H9 (cell line): ENCODE measurements at regions not wholly inside any gene's neighbourhood (a gene's known extent, or its start where the extent isn't known, plus 50 kb on each side); places are given as distances from the start of the nearest gene placed in this dataset.

ENCODE experiments used
- DNase-seq: peaks from one replicate; pipeline ENCODE4 v3.0.0-alpha.2; 2017
- H2AFZ ChIP-seq: one replicate; pipeline ENCODE4 v1.6.1; 2013; ENCODE audit warnings: mild to moderate bottlenecking, low read length, control low read depth, moderate library complexity
- H2AK5ac ChIP-seq: 2 replicates; pipeline ENCODE4 v1.6.1; 2013; ENCODE audit warnings: low read length, control low read depth, mixed read lengths; ENCODE audit not compliant: insufficient read length
- H2BK120ac ChIP-seq: one replicate; pipeline ENCODE4 v1.6.1; 2013; ENCODE audit warnings: low read depth, mild to moderate bottlenecking, low read length, control low read depth, inconsistent platforms; ENCODE audit not compliant: poor library complexity, severe bottlenecking
- H2BK12ac ChIP-seq: 2 replicates; pipeline ENCODE4 v1.6.1; 2013; ENCODE audit warnings: low read length, control low read depth, mixed read lengths, low read depth; ENCODE audit not compliant: insufficient read length
- H2BK15ac ChIP-seq: 2 replicates; pipeline ENCODE4 v1.6.1; 2013; ENCODE audit warnings: low read depth, low read length, control low read depth
- H2BK20ac ChIP-seq: one replicate; pipeline ENCODE4 v1.6.1; 2013; ENCODE audit warnings: low read depth, mild to moderate bottlenecking, low read length, control low read depth, inconsistent platforms; ENCODE audit not compliant: poor library complexity, severe bottlenecking
- H2BK5ac ChIP-seq: 2 replicates; pipeline ENCODE4 v1.6.1; 2013; ENCODE audit warnings: low read length, control low read depth, mixed read lengths; ENCODE audit not compliant: insufficient read length
- H3K14ac ChIP-seq: 2 replicates; pipeline ENCODE4 v1.6.1; 2013; ENCODE audit warnings: low read length, control low read depth; ENCODE audit not compliant: insufficient read depth
- H3K18ac ChIP-seq: 2 replicates; pipeline ENCODE4 v1.6.1; 2013; ENCODE audit warnings: low read depth, mild to moderate bottlenecking, mixed read lengths, low read length, control low read depth; ENCODE audit not compliant: insufficient read length
- H3K23ac ChIP-seq: 2 replicates; pipeline ENCODE4 v1.6.1; 2013; ENCODE audit warnings: low read length, control low read depth, mixed read lengths, low read depth; ENCODE audit not compliant: insufficient read length
- H3K23me2 ChIP-seq: 2 replicates; pipeline ENCODE4 v1.6.1; 2013; ENCODE audit warnings: low read depth, mild to moderate bottlenecking, mixed read lengths, low read length, control low read depth; ENCODE audit not compliant: insufficient read length, poor library complexity, severe bottlenecking
- H3K27ac ChIP-seq: 2 replicates; pipeline ENCODE4 v1.5.1; 2013; ENCODE audit warnings: low read length, control low read depth, mixed read lengths, low read depth; ENCODE audit not compliant: insufficient read length
- H3K27me3 ChIP-seq: 2 replicates; pipeline ENCODE4 v1.6.1; 2013; ENCODE audit warnings: low read length, control low read depth, inconsistent platforms; ENCODE audit not compliant: insufficient read depth
- H3K4ac ChIP-seq: 2 replicates; pipeline ENCODE4 v1.6.1; 2013; ENCODE audit warnings: low read depth, mild to moderate bottlenecking, control low read depth, inconsistent platforms, low read length, moderate library complexity
- H3K4me1 ChIP-seq: 2 replicates; pipeline ENCODE4 v1.6.1; 2013; ENCODE audit warnings: low read length, control low read depth, inconsistent platforms; ENCODE audit not compliant: insufficient read depth
- H3K4me2 ChIP-seq: 2 replicates; pipeline ENCODE4 v1.6.1; 2013; ENCODE audit warnings: low read length, control low read depth, mixed read lengths; ENCODE audit not compliant: insufficient read length, insufficient read depth
- H3K56ac ChIP-seq: 2 replicates; pipeline ENCODE4 v1.6.1; 2013; ENCODE audit warnings: low read depth, mild to moderate bottlenecking, mixed read lengths, low read length, control low read depth; ENCODE audit not compliant: insufficient read length
- H3K79me1 ChIP-seq: 2 replicates; pipeline ENCODE4 v1.6.1; 2013; ENCODE audit warnings: low read depth, mild to moderate bottlenecking, moderate library complexity, low read length, control low read depth, inconsistent platforms; ENCODE audit not compliant: insufficient read depth, poor library complexity, severe bottlenecking
- H3K79me2 ChIP-seq: 2 replicates; pipeline ENCODE4 v1.6.1; 2013; ENCODE audit warnings: low read length, control low read depth, inconsistent platforms; ENCODE audit not compliant: insufficient read depth
- H3K9ac ChIP-seq: 2 replicates; pipeline ENCODE4 v1.6.1; 2013; ENCODE audit warnings: low read length, control low read depth, mixed read lengths; ENCODE audit not compliant: insufficient read length; ENCODE audit errors: extremely low read depth
- H3K9me3 ChIP-seq: one replicate; pipeline ENCODE4 v1.6.1; 2013; ENCODE audit warnings: low read depth, low read length, inconsistent platforms; ENCODE audit not compliant: control insufficient read depth
- H3T11ph ChIP-seq: one replicate; pipeline ENCODE4 v1.6.1; 2013; ENCODE audit warnings: mild to moderate bottlenecking, low read length, control low read depth, inconsistent platforms
- H4K20me1 ChIP-seq: one replicate; pipeline ENCODE4 v1.6.1; 2013; ENCODE audit not compliant: control insufficient read depth, insufficient read length, insufficient read depth
- H4K5ac ChIP-seq: 2 replicates; pipeline ENCODE4 v1.6.1; 2013; ENCODE audit warnings: low read depth, mild to moderate bottlenecking, mixed read lengths, low read length, control low read depth; ENCODE audit not compliant: insufficient read length
- H4K8ac ChIP-seq: replicated peaks from 2 replicates; pipeline ENCODE4 v1.6.1; 2013; ENCODE audit warnings: low read length, control low read depth, mixed read lengths, low read depth; ENCODE audit not compliant: insufficient read length
- H4K91ac ChIP-seq: 2 replicates; pipeline ENCODE4 v1.6.1; 2013; ENCODE audit warnings: low read depth, mild to moderate bottlenecking, moderate library complexity, mixed read lengths, low read length, control low read depth; ENCODE audit not compliant: insufficient read length
- H3K27ac Mint-ChIP-seq, 3 experiments: 2 replicates in 2 of 3; 3 replicates in 1 of 3; pipeline ENCODE4 v1.8.0; 2020 to 2021; ENCODE audit warnings: mixed read lengths in 3 of 3, mild to moderate bottlenecking in 1 of 3, moderate library complexity in 1 of 3
- H3K27me3 Mint-ChIP-seq: 2 replicates; pipeline ENCODE4 v1.8.0; 2021; ENCODE audit warnings: low read depth, mild to moderate bottlenecking, moderate library complexity, mixed read lengths
- H3K36me3 Mint-ChIP-seq, 3 experiments: 2 replicates in 2 of 3; 3 replicates in 1 of 3; pipeline ENCODE4 v1.8.0; 2020 to 2021; ENCODE audit warnings: low read depth in 3 of 3, mixed read lengths in 3 of 3; ENCODE audit not compliant: insufficient read depth in 1 of 3
- H3K4me1 Mint-ChIP-seq, 2 experiments: 2 replicates each; pipeline ENCODE4 v1.8.0; 2020; ENCODE audit warnings: mixed read lengths in 2 of 2
- H3K4me3 Mint-ChIP-seq, 2 experiments: 2 replicates in 1 of 2; 3 replicates in 1 of 2; pipeline ENCODE4 v1.8.0; 2020 to 2021; ENCODE audit warnings: mild to moderate bottlenecking in 2 of 2, mixed read lengths in 2 of 2, moderate library complexity in 1 of 2
- H3K9me3 Mint-ChIP-seq, 2 experiments: 2 replicates in 1 of 2; 3 replicates in 1 of 2; pipeline ENCODE4 v1.8.0; 2020; ENCODE audit warnings: mild to moderate bottlenecking in 2 of 2, mixed read lengths in 2 of 2, moderate library complexity in 1 of 2
- WGBS: extraction: QIAGEN DNeasy Blood & Tissue Kit; methylation state at CpG from one replicate; pipeline ENCODE4 v1.1.7; 2013; ENCODE audit warnings: missing lambda C conversion rate, low lambda C conversion rate, mixed read lengths; ENCODE audit not compliant: insufficient read length; ENCODE audit errors: extremely low coverage; 5-methylcytosine and 5-hydroxymethylcytosine counted together
- TF ChIP-seq, protein P1 (sequence below): fragments of 200-600 bp; sonication (generic); conservative IDR thresholded peaks from 3 replicates; pipeline ENCODE4 v1.8.0; 2021; ENCODE audit warnings: antibody characterized with exemption, mild to moderate bottlenecking

DNA sequence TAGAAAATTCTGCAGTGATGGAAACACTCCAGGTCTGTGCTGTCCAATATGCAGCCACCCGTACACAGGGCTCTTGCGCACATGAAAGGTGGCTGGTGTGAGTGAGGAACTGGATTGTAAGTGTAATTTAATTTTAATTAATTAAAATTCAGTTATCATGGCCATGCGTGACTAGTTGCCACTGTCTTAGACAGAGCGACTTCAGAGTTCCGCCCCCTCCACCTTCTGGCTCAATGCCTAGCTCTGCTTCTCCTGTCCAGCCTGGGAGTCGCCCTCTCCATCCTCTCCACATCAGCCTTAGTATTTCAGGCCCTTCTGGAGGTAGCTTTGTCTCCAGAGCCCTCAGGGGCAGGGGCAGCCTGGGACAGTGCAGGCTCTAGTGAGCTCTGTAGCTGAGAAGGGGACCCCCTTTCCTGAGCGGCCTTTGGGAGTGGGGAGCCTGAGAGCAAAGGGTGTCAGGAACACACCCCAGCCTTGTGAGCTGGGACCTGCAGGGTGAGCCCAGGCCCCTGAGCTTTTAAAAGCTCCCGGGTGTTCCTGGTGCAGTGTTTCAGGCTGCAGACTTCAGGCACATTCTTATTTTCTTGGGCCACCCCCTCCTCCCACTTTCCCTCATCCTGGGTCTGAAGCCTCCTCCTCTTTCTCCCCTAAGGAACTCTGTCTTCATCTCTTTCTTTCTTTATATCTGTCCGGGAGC lies 99.4 kb downstream of the IRF8 start:
- H3K23me2 ChIP-seq = no peaks in the 10 kb centered on the region
- Mint-ChIP-seq H3K9me3 (peaks cover 0 to 4% of the 10 kb centered on the region in 2 experiments; a peak in 1 of 5 replicates), H3K36me3 (no peaks in the 10 kb centered on the region), H3K27me3 (peaks cover 14% of the 10 kb centered on the region), H3K4me1 (no peaks in the 10 kb centered on the region), H3K4me3 (no peak overlapping the region), H3K27ac (no peak overlapping the region)
- H2BK5ac ChIP-seq = no peak overlapping the region
- no peaks in the 10 kb centered on the region for H3K79me2 ChIP-seq
- no peak overlapping the region for H4K8ac ChIP-seq
- no peak overlapping the region for H2AFZ ChIP-seq
- no peak overlapping the region for H3K4ac ChIP-seq
- no peaks in the 10 kb centered on the region for H4K20me1 ChIP-seq
- no peak overlapping the region for H2BK15ac ChIP-seq
- H3K9ac ChIP-seq = no peak overlapping the region
- H3K4me2 ChIP-seq = no peak overlapping the region
- H3K14ac ChIP-seq = no peak overlapping the region
- H3K18ac ChIP-seq = no peak overlapping the region
- no peak overlapping the region for H3K23ac ChIP-seq
- H2AK5ac ChIP-seq = no peak overlapping the region
- H2BK120ac ChIP-seq = no peak overlapping the region
- H3K9me3 ChIP-seq = no peaks in the 10 kb centered on the region
- no peak overlapping the region for H4K5ac ChIP-seq
- no CpG with 5 or more reads among the region's 9 CpGs for WGBS
- no peak for DNase-seq
- no peak overlapping the region for H3K27ac ChIP-seq
- H3K27me3 ChIP-seq = no peaks in the 10 kb centered on the region
- no peak overlapping the region for H2BK20ac ChIP-seq
- TF ChIP-seq, protein P1, sequence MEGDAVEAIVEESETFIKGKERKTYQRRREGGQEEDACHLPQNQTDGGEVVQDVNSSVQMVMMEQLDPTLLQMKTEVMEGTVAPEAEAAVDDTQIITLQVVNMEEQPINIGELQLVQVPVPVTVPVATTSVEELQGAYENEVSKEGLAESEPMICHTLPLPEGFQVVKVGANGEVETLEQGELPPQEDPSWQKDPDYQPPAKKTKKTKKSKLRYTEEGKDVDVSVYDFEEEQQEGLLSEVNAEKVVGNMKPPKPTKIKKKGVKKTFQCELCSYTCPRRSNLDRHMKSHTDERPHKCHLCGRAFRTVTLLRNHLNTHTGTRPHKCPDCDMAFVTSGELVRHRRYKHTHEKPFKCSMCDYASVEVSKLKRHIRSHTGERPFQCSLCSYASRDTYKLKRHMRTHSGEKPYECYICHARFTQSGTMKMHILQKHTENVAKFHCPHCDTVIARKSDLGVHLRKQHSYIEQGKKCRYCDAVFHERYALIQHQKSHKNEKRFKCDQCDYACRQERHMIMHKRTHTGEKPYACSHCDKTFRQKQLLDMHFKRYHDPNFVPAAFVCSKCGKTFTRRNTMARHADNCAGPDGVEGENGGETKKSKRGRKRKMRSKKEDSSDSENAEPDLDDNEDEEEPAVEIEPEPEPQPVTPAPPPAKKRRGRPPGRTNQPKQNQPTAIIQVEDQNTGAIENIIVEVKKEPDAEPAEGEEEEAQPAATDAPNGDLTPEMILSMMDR = no peak
- H3K56ac ChIP-seq = no peak overlapping the region
- no peaks in the 10 kb centered on the region for H3K4me1 ChIP-seq
- H3T11ph ChIP-seq = no peak overlapping the region
- H4K91ac ChIP-seq = no peak overlapping the region
- no peak overlapping the region for H2BK12ac ChIP-seq
- H3K79me1 ChIP-seq = no peaks in the 10 kb centered on the region
